ENCODE measurements at regions not wholly inside any gene's neighbourhood (a gene's known extent, or its start where the extent isn't known, plus 50 kb on each side); places are given as distances from the start of the nearest gene placed in this dataset.

DNA sequence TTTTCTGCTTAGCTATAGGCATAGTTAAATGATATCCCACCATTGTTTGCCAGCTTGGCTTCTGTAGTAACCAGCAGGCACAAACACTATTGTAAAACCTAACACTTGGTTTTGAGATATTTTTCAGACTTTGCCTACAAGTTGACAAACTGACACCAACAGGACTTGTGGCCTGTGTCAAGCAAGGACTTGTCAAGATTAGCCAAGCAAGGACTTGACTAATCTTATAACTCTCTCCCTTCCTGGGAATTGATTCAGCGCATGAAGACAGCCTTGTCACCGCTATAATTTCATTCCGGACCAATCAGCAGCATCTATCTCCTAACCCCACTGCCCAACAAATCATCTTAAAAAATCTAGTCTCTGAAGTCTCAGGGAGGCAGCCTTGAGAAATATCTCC, 72.7 kb upstream of the SLITRK1 start:
- ChIA-PET CTCF (no interaction called here), POLR2A (no interaction called here)
- DNase-seq (no peak), ATAC-seq (replicated peaks in 1 of 4) (no peak)
- Histone ChIP-seq H3K36me3 (ENCODE audit: control insufficient read depth in 2 of 2, extremely low read depth in 1 of 2, insufficient read depth in 1 of 2, low read length in 1 of 2) (no peaks in the 10 kb centered on the region), H3K27me3 (replicated peaks in 1 of 2; ENCODE audit: control insufficient read depth in 2 of 2, extremely low read depth in 1 of 2, insufficient read depth in 2 of 2, low read length in 1 of 2) (no peaks in the 10 kb centered on the region), H3K4me3 (ENCODE audit: control insufficient read depth in 1 of 2, extremely low read depth in 1 of 2, low read length in 1 of 2) (no peak overlapping the region), H3K27ac (ENCODE audit: low read length) (no peak overlapping the region), H3K4me1 (ENCODE audit: control insufficient read depth in 1 of 2, extremely low read depth in 1 of 2, insufficient read depth in 2 of 2, low read length in 2 of 2) (no peaks in the 10 kb centered on the region), H3K9me3 (no peaks in the 10 kb centered on the region)
- no CpG with 5 or more reads among the region's 3 CpGs for WGBS (ENCODE audit: insufficient coverage)
- no peaks in the 10 kb centered on the region for H3K27me3 Mint-ChIP-seq
- no peak overlapping the region for H3K4me3 Mint-ChIP-seq
- no peaks in the 10 kb centered on the region for H3K4me1 Mint-ChIP-seq
- H3K9me3 Mint-ChIP-seq, result peaks cover 0 to 3% (median 0%) of the 10 kb centered on the region in 3 donors
- no peaks in the 10 kb centered on the region for H3K36me3 Mint-ChIP-seq
- H3K27ac Mint-ChIP-seq, result no peak overlapping the region

DNA sequence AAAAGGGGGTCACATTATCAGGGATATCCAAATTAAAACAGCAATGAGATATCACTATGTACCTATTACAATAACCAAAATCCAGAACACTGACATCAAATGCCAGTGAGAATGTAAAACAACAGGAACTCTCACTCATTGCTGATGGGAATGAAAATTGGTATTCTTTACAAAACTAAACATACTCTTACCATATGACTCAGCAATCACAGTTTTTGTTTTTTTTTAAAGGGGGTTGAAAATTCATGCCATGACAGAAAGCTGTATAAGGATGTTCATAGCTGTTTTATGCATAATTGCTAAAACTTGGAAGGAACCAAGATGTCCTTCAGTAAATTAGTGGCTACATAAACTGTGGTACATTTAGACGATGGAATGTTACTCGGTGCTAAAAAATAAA, 71.6 kb upstream of the SLITRK1 start:
- Histone ChIP-seq H3K9me3 (no peaks in the 10 kb centered on the region), H3K36me3 (ENCODE audit: control insufficient read depth in 2 of 2, extremely low read depth in 1 of 2, insufficient read depth in 1 of 2, low read length in 1 of 2) (no peaks in the 10 kb centered on the region), H3K27me3 (replicated peaks in 1 of 2; ENCODE audit: control insufficient read depth in 2 of 2, extremely low read depth in 1 of 2, insufficient read depth in 2 of 2, low read length in 1 of 2) (no peaks in the 10 kb centered on the region), H3K4me1 (ENCODE audit: control insufficient read depth in 1 of 2, extremely low read depth in 1 of 2, insufficient read depth in 2 of 2, low read length in 2 of 2) (no peaks in the 10 kb centered on the region), H3K4me3 (ENCODE audit: control insufficient read depth in 1 of 2, extremely low read depth in 1 of 2, low read length in 1 of 2) (no peak overlapping the region), H3K27ac (ENCODE audit: low read length) (no peak overlapping the region)
- ChIA-PET CTCF (no interaction called here), POLR2A (no interaction called here)
- Mint-ChIP-seq H3K4me1 (no peaks in the 10 kb centered on the region), H3K27ac (no peak overlapping the region), H3K4me3 (no peak overlapping the region), H3K27me3 (no peaks in the 10 kb centered on the region), H3K36me3 (no peaks in the 10 kb centered on the region), H3K9me3 (peaks cover 0 to 3% (median 0%) of the 10 kb centered on the region in 3 donors)
- no CpG with 5 or more reads among the region's 2 CpGs for WGBS (ENCODE audit: insufficient coverage)
- DNase-seq, result no peak
- ATAC-seq (replicated peaks in 1 of 4), result no peak

- no peak overlapping the region for H3K4me3 ChIP-seq (ENCODE audit: control insufficient read depth in 1 of 2, extremely low read depth in 1 of 2, low read length in 1 of 2)
- Mint-ChIP-seq H3K4me3 (no peak overlapping the region), H3K27ac (no peak overlapping the region), H3K36me3 (no peaks in the 10 kb centered on the region), H3K9me3 (peaks cover 0 to 3% (median 0%) of the 10 kb centered on the region in 3 donors), H3K27me3 (no peaks in the 10 kb centered on the region), H3K4me1 (no peaks in the 10 kb centered on the region)
- H3K27me3 ChIP-seq (replicated peaks in 1 of 2; ENCODE audit: control insufficient read depth in 2 of 2, extremely low read depth in 1 of 2, insufficient read depth in 2 of 2, low read length in 1 of 2), result no peaks in the 10 kb centered on the region
- ATAC-seq (replicated peaks in 1 of 4) (no peak), DNase-seq (no peak)
- H3K27ac ChIP-seq (ENCODE audit: low read length), result no peak overlapping the region
- no peaks in the 10 kb centered on the region for H3K36me3 ChIP-seq (ENCODE audit: control insufficient read depth in 2 of 2, extremely low read depth in 1 of 2, insufficient read depth in 1 of 2, low read length in 1 of 2)
- no CpG with 5 or more reads among the region's 1 CpG for WGBS (ENCODE audit: insufficient coverage)
- H3K4me1 ChIP-seq (ENCODE audit: control insufficient read depth in 1 of 2, extremely low read depth in 1 of 2, insufficient read depth in 2 of 2, low read length in 2 of 2), result no peaks in the 10 kb centered on the region
- POLR2A ChIA-PET, result no interaction called here
- CTCF ChIA-PET, result no interaction called here
- H3K9me3 ChIP-seq, result no peaks in the 10 kb centered on the region
Measured at GRCh38 chr13:83950293-83950692, 68.0 kb upstream of the SLITRK1 start.

- Mint-ChIP-seq H3K9me3 (no peaks in the 10 kb centered on the region), H3K4me3 (no peak overlapping the region), H3K36me3 (no peaks in the 10 kb centered on the region), H3K27ac (no peak overlapping the region), H3K27me3 (no peaks in the 10 kb centered on the region), H3K4me1 (no peaks in the 10 kb centered on the region)
- Histone ChIP-seq H3K4me1 (ENCODE audit: control insufficient read depth in 1 of 2, extremely low read depth in 1 of 2, insufficient read depth in 2 of 2, low read length in 2 of 2) (no peaks in the 10 kb centered on the region), H3K4me3 (ENCODE audit: control insufficient read depth in 1 of 2, extremely low read depth in 1 of 2, low read length in 1 of 2) (no peak overlapping the region), H3K36me3 (ENCODE audit: control insufficient read depth in 2 of 2, extremely low read depth in 1 of 2, insufficient read depth in 1 of 2, low read length in 1 of 2) (no peaks in the 10 kb centered on the region), H3K27ac (ENCODE audit: low read length) (no peak overlapping the region), H3K27me3 (replicated peaks in 1 of 2; ENCODE audit: control insufficient read depth in 2 of 2, extremely low read depth in 1 of 2, insufficient read depth in 2 of 2, low read length in 1 of 2) (no peaks in the 10 kb centered on the region), H3K9me3 (no peaks in the 10 kb centered on the region)
- ATAC-seq (replicated peaks in 1 of 4), result no peak
- CTCF ChIA-PET, result no interaction called here
- POLR2A ChIA-PET, result no interaction called here
- WGBS (ENCODE audit: insufficient coverage), result 58% methylated on average over 2 of the region's 6 CpGs
- DNase-seq, result no peak
Measured at GRCh38 chr13:83943530-83944279, 61.4 kb upstream of the SLITRK1 start.

GRCh38 chr13:83941701-83942335, 59.5 kb upstream of the SLITRK1 start:
- DNase-seq (no peak), ATAC-seq (replicated peaks in 1 of 4) (no peak)
- no peaks in the 10 kb centered on the region for H3K36me3 ChIP-seq (ENCODE audit: control insufficient read depth in 2 of 2, extremely low read depth in 1 of 2, insufficient read depth in 1 of 2, low read length in 1 of 2)
- no peaks in the 10 kb centered on the region for H3K27me3 ChIP-seq (replicated peaks in 1 of 2; ENCODE audit: control insufficient read depth in 2 of 2, extremely low read depth in 1 of 2, insufficient read depth in 2 of 2, low read length in 1 of 2)
- H3K9me3 Mint-ChIP-seq, result no peaks in the 10 kb centered on the region
- no peak overlapping the region for H3K27ac ChIP-seq (ENCODE audit: low read length)
- H3K9me3 ChIP-seq, result no peaks in the 10 kb centered on the region
- H3K27ac Mint-ChIP-seq, result no peak overlapping the region
- H3K4me1 Mint-ChIP-seq, result no peaks in the 10 kb centered on the region
- H3K36me3 Mint-ChIP-seq, result no peaks in the 10 kb centered on the region
- 82% methylated on average over 3 of the region's 4 CpGs for WGBS (ENCODE audit: insufficient coverage)
- CTCF ChIA-PET, result no interaction called here
- no peaks in the 10 kb centered on the region for H3K4me1 ChIP-seq (ENCODE audit: control insufficient read depth in 1 of 2, extremely low read depth in 1 of 2, insufficient read depth in 2 of 2, low read length in 2 of 2)
- no peak overlapping the region for H3K4me3 Mint-ChIP-seq
- POLR2A ChIA-PET, result no interaction called here
- H3K27me3 Mint-ChIP-seq, result no peaks in the 10 kb centered on the region
- H3K4me3 ChIP-seq (ENCODE audit: control insufficient read depth in 1 of 2, extremely low read depth in 1 of 2, low read length in 1 of 2), result no peak overlapping the region

DNA sequence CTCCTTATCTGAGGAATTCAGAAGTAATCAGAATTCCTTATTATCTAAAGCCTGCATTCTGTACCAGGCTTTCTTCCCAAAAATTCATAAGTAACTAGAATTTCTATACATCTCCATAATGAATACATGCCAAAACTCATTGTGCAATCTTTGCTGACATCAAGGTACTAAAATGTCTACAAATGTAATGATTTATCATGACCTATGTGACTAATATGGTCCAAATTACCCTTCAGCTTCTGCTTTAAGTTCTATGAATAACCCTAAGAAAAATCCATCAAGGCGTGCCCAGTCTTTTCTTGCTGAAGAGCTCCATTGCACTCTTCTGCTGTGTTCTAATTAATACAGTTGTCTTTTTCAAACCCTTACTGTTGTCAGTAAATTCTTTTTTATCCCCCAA, 58.5 kb upstream of the SLITRK1 start:
- H3K36me3 ChIP-seq (ENCODE audit: control insufficient read depth in 2 of 2, extremely low read depth in 1 of 2, insufficient read depth in 1 of 2, low read length in 1 of 2), result no peaks in the 10 kb centered on the region
- 80% methylated on average over 1 of the region's 1 CpG for WGBS (ENCODE audit: insufficient coverage)
- Mint-ChIP-seq H3K36me3 (no peaks in the 10 kb centered on the region), H3K27me3 (no peaks in the 10 kb centered on the region), H3K27ac (no peak overlapping the region), H3K9me3 (no peaks in the 10 kb centered on the region), H3K4me1 (no peaks in the 10 kb centered on the region), H3K4me3 (no peak overlapping the region)
- H3K4me3 ChIP-seq (ENCODE audit: control insufficient read depth in 1 of 2, extremely low read depth in 1 of 2, low read length in 1 of 2), result no peak overlapping the region
- H3K9me3 ChIP-seq, result no peaks in the 10 kb centered on the region
- CTCF ChIA-PET, result no interaction called here
- no peak for ATAC-seq (replicated peaks in 1 of 4)
- no peaks in the 10 kb centered on the region for H3K27me3 ChIP-seq (replicated peaks in 1 of 2; ENCODE audit: control insufficient read depth in 2 of 2, extremely low read depth in 1 of 2, insufficient read depth in 2 of 2, low read length in 1 of 2)
- POLR2A ChIA-PET, result no interaction called here
- H3K4me1 ChIP-seq (ENCODE audit: control insufficient read depth in 1 of 2, extremely low read depth in 1 of 2, insufficient read depth in 2 of 2, low read length in 2 of 2), result no peaks in the 10 kb centered on the region
- DNase-seq, result no peak
- no peak overlapping the region for H3K27ac ChIP-seq (ENCODE audit: low read length)
